KMS-11 (cell line): ENCODE measurements at regions not wholly inside any gene's neighbourhood (a gene's known extent, or its start where the extent isn't known, plus 50 kb on each side); places are given as distances from the start of the nearest gene placed in this dataset.

Experiments
- H2AFZ ChIP-seq: fragments of 200-600 bp; sonication (generic); 2 replicates; pipeline ENCODE4 v1.6.1; 2016; ENCODE audit warnings: antibody characterized with exemption, mixed run types, low read depth
- H3K27ac ChIP-seq: fragments of 200-600 bp; sonication (generic); 2 replicates; pipeline ENCODE4 v1.6.1; 2016; ENCODE audit warnings: mild to moderate bottlenecking, mixed run types
- H3K27me3 ChIP-seq: fragments of 200-600 bp; sonication (generic); 2 replicates; pipeline ENCODE4 v1.6.1; 2017; ENCODE audit warnings: mild to moderate bottlenecking, low read depth, mixed run types, moderate library complexity; ENCODE audit not compliant: insufficient read depth
- H3K36me3 ChIP-seq: fragments of 200-600 bp; sonication (generic); 2 replicates; pipeline ENCODE4 v1.6.1; 2017; ENCODE audit warnings: mild to moderate bottlenecking, mixed run types; ENCODE audit not compliant: insufficient read depth
- H3K4me1 ChIP-seq: fragments of 200-600 bp; sonication (generic); 2 replicates; pipeline ENCODE4 v1.6.1; 2016; ENCODE audit warnings: mild to moderate bottlenecking, low read depth, mixed run types; ENCODE audit not compliant: poor library complexity, severe bottlenecking
- H3K4me2 ChIP-seq: fragments of 200-600 bp; sonication (generic); 2 replicates; pipeline ENCODE4 v1.7.0; 2016; ENCODE audit warnings: mild to moderate bottlenecking, mixed run types
- H3K4me3 ChIP-seq: fragments of 200-600 bp; sonication (generic); IDR thresholded peaks from 2 replicates; pipeline ENCODE4 v1.6.1; 2017; ENCODE audit warnings: low read depth, low read length, mixed read lengths; ENCODE audit not compliant: insufficient read depth
- H3K79me2 ChIP-seq: fragments of 200-600 bp; sonication (generic); 2 replicates; pipeline ENCODE4 v1.6.1; 2016; ENCODE audit warnings: low read depth, mixed run types; ENCODE audit not compliant: insufficient read depth
- H3K9ac ChIP-seq: fragments of 200-600 bp; sonication (generic); 2 replicates; pipeline ENCODE4 v1.6.1; 2016; ENCODE audit warnings: mild to moderate bottlenecking, mixed run types
- H4K20me1 ChIP-seq: fragments of 200-600 bp; sonication (generic); 2 replicates; pipeline ENCODE4 v1.6.1; 2016; ENCODE audit warnings: mild to moderate bottlenecking, mixed run types; ENCODE audit not compliant: insufficient read depth
- TF ChIP-seq, protein P1 (sequence below): fragments of 200-600 bp; sonication (generic); conservative IDR thresholded peaks from 2 replicates; pipeline ENCODE4 v1.6.1; 2017; ENCODE audit warnings: low read depth, mild to moderate bottlenecking, antibody characterized with exemption, low read length, moderate library complexity, mixed read lengths

- no peak overlapping the region for H3K4me2 ChIP-seq
- H3K27ac ChIP-seq: no peak overlapping the region
- no peaks in the 10 kb centered on the region for H3K27me3 ChIP-seq
- H3K36me3 ChIP-seq: no peaks in the 10 kb centered on the region
- H3K79me2 ChIP-seq: no peaks in the 10 kb centered on the region
- no peaks in the 10 kb centered on the region for H3K4me1 ChIP-seq
- H3K9ac ChIP-seq: no peak overlapping the region
- TF ChIP-seq, protein P1, sequence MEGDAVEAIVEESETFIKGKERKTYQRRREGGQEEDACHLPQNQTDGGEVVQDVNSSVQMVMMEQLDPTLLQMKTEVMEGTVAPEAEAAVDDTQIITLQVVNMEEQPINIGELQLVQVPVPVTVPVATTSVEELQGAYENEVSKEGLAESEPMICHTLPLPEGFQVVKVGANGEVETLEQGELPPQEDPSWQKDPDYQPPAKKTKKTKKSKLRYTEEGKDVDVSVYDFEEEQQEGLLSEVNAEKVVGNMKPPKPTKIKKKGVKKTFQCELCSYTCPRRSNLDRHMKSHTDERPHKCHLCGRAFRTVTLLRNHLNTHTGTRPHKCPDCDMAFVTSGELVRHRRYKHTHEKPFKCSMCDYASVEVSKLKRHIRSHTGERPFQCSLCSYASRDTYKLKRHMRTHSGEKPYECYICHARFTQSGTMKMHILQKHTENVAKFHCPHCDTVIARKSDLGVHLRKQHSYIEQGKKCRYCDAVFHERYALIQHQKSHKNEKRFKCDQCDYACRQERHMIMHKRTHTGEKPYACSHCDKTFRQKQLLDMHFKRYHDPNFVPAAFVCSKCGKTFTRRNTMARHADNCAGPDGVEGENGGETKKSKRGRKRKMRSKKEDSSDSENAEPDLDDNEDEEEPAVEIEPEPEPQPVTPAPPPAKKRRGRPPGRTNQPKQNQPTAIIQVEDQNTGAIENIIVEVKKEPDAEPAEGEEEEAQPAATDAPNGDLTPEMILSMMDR: no peak
- H4K20me1 ChIP-seq: no peaks in the 10 kb centered on the region
- no peak overlapping the region for H3K4me3 ChIP-seq
- H2AFZ ChIP-seq: no peak overlapping the region
These were observed 195.0 kb upstream of the RGS18 start for GRCh38 chr1:191963286-191963685.

DNA sequence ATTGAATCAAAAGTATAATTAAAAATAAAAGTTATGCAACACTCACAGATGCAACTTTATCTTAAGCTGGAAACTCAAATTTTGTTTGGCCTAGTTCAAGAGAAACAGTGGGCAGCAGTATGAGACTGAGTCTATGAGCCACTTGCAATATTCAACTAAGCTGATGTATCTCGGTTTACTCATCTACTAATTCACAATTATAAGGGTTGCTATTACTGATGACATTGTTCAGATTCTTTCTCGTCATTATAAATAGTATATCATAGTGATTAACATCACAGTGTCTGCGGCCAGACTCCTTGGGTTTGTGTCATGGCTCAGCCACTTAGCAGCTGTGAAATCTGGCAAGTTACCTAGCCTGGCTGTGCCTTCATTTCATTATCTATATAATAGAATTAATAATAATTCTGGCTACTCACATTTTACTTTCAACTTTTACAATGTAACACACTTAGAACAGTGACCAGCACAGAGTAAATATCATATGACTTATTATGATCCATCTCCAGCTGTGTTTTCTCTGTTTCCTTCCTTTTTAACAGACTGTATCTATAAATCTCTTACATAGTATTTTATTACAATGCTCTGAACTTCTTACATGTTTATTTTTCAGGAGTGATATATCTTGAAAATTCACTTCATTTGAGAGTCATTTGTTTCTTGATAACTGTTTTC is 194.3 kb upstream of the RGS18 start:
- Histone ChIP-seq H3K27me3 (no peaks in the 10 kb centered on the region), H4K20me1 (no peaks in the 10 kb centered on the region), H2AFZ (no peak overlapping the region), H3K4me1 (no peaks in the 10 kb centered on the region), H3K27ac (no peak overlapping the region), H3K36me3 (no peaks in the 10 kb centered on the region), H3K4me3 (no peak overlapping the region), H3K4me2 (no peak overlapping the region), H3K79me2 (no peaks in the 10 kb centered on the region), H3K9ac (no peak overlapping the region)
- TF ChIP-seq, protein P1: no peak

DNA sequence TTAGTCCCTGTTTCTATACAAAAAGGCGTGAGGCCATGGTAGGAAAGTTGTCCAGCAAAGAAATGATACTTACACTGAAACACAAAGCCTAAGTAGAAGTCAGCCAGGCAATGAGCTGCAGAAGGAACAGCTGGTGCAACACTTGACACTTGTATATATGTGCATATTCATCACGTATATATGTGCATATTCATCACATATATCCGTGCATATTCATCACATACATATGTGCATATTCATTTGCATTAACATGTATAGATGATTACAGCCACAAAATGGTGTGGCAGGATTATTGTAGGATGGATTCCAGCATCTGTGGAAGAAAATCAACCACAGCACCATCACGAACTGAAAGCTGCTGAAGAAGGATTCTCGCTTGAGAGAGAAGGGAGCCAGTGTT is 189.0 kb upstream of the RGS18 start:
- no peak overlapping the region for H3K9ac ChIP-seq
- H3K27me3 ChIP-seq: no peaks in the 10 kb centered on the region
- no peaks in the 10 kb centered on the region for H3K79me2 ChIP-seq
- no peaks in the 10 kb centered on the region for H4K20me1 ChIP-seq
- no peak overlapping the region for H3K27ac ChIP-seq
- H3K4me1 ChIP-seq: no peaks in the 10 kb centered on the region
- no peak overlapping the region for H3K4me2 ChIP-seq
- no peak overlapping the region for H3K4me3 ChIP-seq
- TF ChIP-seq, protein P1: no peak
- no peak overlapping the region for H2AFZ ChIP-seq
- no peaks in the 10 kb centered on the region for H3K36me3 ChIP-seq

DNA sequence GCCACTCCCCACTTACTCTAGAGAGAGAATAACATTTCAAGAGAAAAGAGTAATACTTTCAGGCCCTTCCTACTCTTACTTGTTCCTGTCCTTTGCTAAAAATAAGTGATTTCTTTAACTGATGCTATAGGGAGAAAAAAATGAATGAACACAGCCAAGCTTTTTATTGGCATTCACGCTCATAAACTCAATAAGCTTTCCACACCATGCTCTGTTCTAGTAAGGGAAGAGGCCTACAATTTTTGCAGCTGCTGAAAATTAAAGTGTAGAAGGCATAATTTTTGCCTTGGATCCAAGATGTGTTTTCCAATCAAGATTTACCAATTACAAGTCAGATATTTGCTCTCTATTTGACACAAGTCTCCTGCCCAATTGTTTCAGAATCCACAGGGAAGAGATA is 188.1 kb upstream of the RGS18 start:
- Histone ChIP-seq H3K4me2 (no peak overlapping the region), H3K9ac (no peak overlapping the region), H3K4me1 (no peaks in the 10 kb centered on the region), H3K79me2 (no peaks in the 10 kb centered on the region), H3K4me3 (no peak overlapping the region), H3K27ac (no peak overlapping the region), H2AFZ (no peak overlapping the region), H4K20me1 (no peaks in the 10 kb centered on the region), H3K27me3 (no peaks in the 10 kb centered on the region), H3K36me3 (no peaks in the 10 kb centered on the region)
- TF ChIP-seq, protein P1: no peak
